HCT116 (cell line): ENCODE measurements at regions not wholly inside any gene's neighbourhood (a gene's known extent, or its start where the extent isn't known, plus 50 kb on each side); places are given as distances from the start of the nearest gene placed in this dataset.

ENCODE experiments used
- ATAC-seq: fragments of 200-7000 bp; cut with Tn5 transposase; 2 replicates; pipeline ENCODE4 v1.9.1; 2020; ENCODE audit warnings: mild to moderate bottlenecking, moderate library complexity
- BruUV-seq: library from RNA; stranded (reverse); fragments of 400-500 nt; replicated peaks from 2 replicates; lab custom pipeline; 2021; lab: Mats Ljungman, UMichigan
- CTCF ChIA-PET: fragments of 300-600 bp; sonication (Branson Sonifier 250); formaldehyde crosslinking; loops from one replicate; lab custom pipeline; 2021; ENCODE audit warnings: antibody characterized with exemption; lab: Charles Lee
- POLR2A ChIA-PET: fragments of 300-600, 350-600 bp; sonication (Branson Sonifier 250); formaldehyde crosslinking; loops from one replicate; lab custom pipeline; 2021; ENCODE audit warnings: antibody characterized with exemption; lab: Charles Lee
- RAD21 ChIA-PET, 2 experiments: fragments of 300-600 bp; sonication (Branson Sonifier 250); formaldehyde crosslinking; loops; one replicate each; lab custom pipeline; 2023; ENCODE audit warnings: low total read pairs in 2 of 2; ENCODE audit not compliant: uncharacterized antibody in 2 of 2, unreplicated experiment in 2 of 2, low non-redundant PET in 1 of 2; lab: Charles Lee
- DNase-seq: peaks from one replicate; pipeline ENCODE4 v3.0.0-alpha.2; 2010; ENCODE audit warnings: low read depth, low spot score
- H2AFZ ChIP-seq: fragments of 200-600 bp; shearing (Covaris generic), sonication (generic); 2 replicates; pipeline ENCODE4 v1.6.1; 2017; ENCODE audit warnings: low read depth, mixed run types, mixed read lengths, antibody characterized with exemption, low read length; ENCODE audit not compliant: poor library complexity, severe bottlenecking
- H3K27ac ChIP-seq: 2 replicates; pipeline ENCODE4 v1.5.1; 2012; ENCODE audit warnings: low read depth, low read length
- H3K27me3 ChIP-seq: fragments of 200-600 bp; sonication (generic); 2 replicates; pipeline ENCODE4 v1.6.1; 2016; ENCODE audit warnings: mixed run types, low read length, mixed read lengths; ENCODE audit not compliant: insufficient read depth
- H3K36me3 ChIP-seq, 2 experiments: fragments of 200-500 bp in 1 of 2; fragments of 200-600 bp in 1 of 2; sonication (Bioruptor generic) in 1 of 2; sonication (generic) in 1 of 2; 2 replicates each; pipeline versions ENCODE4 v1.5.1 to v1.6.1; 2014 to 2016; ENCODE audit warnings: low read length in 2 of 2, inconsistent platforms in 1 of 2, mixed read lengths in 1 of 2, mixed run types in 1 of 2; ENCODE audit not compliant: insufficient read depth in 2 of 2, control insufficient read depth in 1 of 2
- H3K4me1 ChIP-seq, 2 experiments: fragments of 200-600 bp in 1 of 2; sonication (generic) in 1 of 2; 2 replicates each; pipeline versions ENCODE4 v1.5.1 to v1.6.1; 2012 to 2017; ENCODE audit warnings: low read length in 2 of 2, inconsistent platforms in 1 of 2, mild to moderate bottlenecking in 1 of 2, mixed read lengths in 1 of 2, mixed run types in 1 of 2, moderate library complexity in 1 of 2; ENCODE audit not compliant: insufficient read depth in 2 of 2, control insufficient read depth in 1 of 2
- H3K4me2 ChIP-seq: fragments of 200-600 bp; sonication (generic); 2 replicates; pipeline ENCODE4 v1.6.1; 2017; ENCODE audit warnings: mixed run types, low read length, mixed read lengths
- H3K4me3 ChIP-seq, 2 experiments: fragments of 200-600 bp in 1 of 2; sonication (generic) in 1 of 2; replicated peaks in 1 of 2; 2 replicates each; pipeline ENCODE4 v1.5.1; 2011 to 2016; ENCODE audit warnings: low read length in 2 of 2, control low read depth in 1 of 2, low read depth in 1 of 2, mild to moderate bottlenecking in 1 of 2, mixed read lengths in 1 of 2, mixed run types in 1 of 2
- H3K79me2 ChIP-seq: fragments of 200-600 bp; sonication (generic); 2 replicates; pipeline ENCODE4 v1.6.1; 2017; ENCODE audit warnings: mild to moderate bottlenecking, mixed run types, low read length, moderate library complexity, mixed read lengths; ENCODE audit not compliant: insufficient read depth
- H3K9ac ChIP-seq: fragments of 200-600 bp; sonication (generic); 2 replicates; pipeline ENCODE4 v1.6.1; 2016; ENCODE audit warnings: low read length, mixed read lengths
- H3K9me2 ChIP-seq: fragments of 200-600 bp; sonication (generic), shearing (Covaris generic); 2 replicates; pipeline ENCODE4 v1.6.1; 2017; ENCODE audit warnings: mixed run types, mild to moderate bottlenecking, moderate library complexity; ENCODE audit not compliant: insufficient read depth
- H3K9me3 ChIP-seq, 2 experiments: fragments of 200-500 bp in 1 of 2; fragments of 200-600 bp in 1 of 2; sonication (Bioruptor generic) in 1 of 2; sonication (generic) in 1 of 2; 2 replicates each; pipeline ENCODE4 v1.6.1; 2014 to 2017; ENCODE audit warnings: low read length in 2 of 2, mixed read lengths in 2 of 2, inconsistent platforms in 1 of 2, low read depth in 1 of 2, mild to moderate bottlenecking in 1 of 2, mixed run types in 1 of 2, moderate library complexity in 1 of 2; ENCODE audit not compliant: control insufficient read depth in 1 of 2, insufficient read depth in 1 of 2
- H4K20me1 ChIP-seq: fragments of 200-600 bp; sonication (generic), shearing (Covaris generic); 2 replicates; pipeline ENCODE4 v1.6.1; 2017; ENCODE audit warnings: mixed run types, mild to moderate bottlenecking, moderate library complexity; ENCODE audit not compliant: insufficient read depth
- CBX3 ChIP-seq: IDR thresholded peaks from 2 replicates; pipeline ENCODE4 v1.6.1; 2012; ENCODE audit warnings: low read depth
- CEBPB ChIP-seq: IDR thresholded peaks from 2 replicates; pipeline ENCODE4 v1.6.1; 2012; ENCODE audit warnings: low read depth
- EGR1 ChIP-seq: IDR thresholded peaks from 2 replicates; pipeline ENCODE4 v1.6.1; 2012; ENCODE audit warnings: low read depth
- ELF1 ChIP-seq: IDR thresholded peaks from 2 replicates; pipeline ENCODE4 v1.6.1; 2012; ENCODE audit warnings: low read depth, borderline replicate concordance
- EZH2 ChIP-seq: fragments of 200-600 bp; sonication (generic); IDR thresholded peaks from 2 replicates; pipeline ENCODE4 v1.6.1; 2017; ENCODE audit warnings: antibody characterized with exemption, mixed run types
- POLR2A ChIP-seq: IDR thresholded peaks from 2 replicates; pipeline ENCODE4 v1.7.0; 2011; ENCODE audit warnings: borderline replicate concordance; ENCODE audit not compliant: insufficient read depth, insufficient read length; ENCODE audit errors: extremely low read depth
- POLR2AphosphoS5 ChIP-seq: IDR thresholded peaks from 2 replicates; pipeline ENCODE4 v1.6.1; 2011; ENCODE audit warnings: mild to moderate bottlenecking, low read depth, low read length, moderate library complexity
- RAD21 ChIP-seq: IDR thresholded peaks from 2 replicates; pipeline ENCODE4 v1.6.1; 2012; ENCODE audit warnings: low read depth, mild to moderate bottlenecking
- SIN3A ChIP-seq: IDR thresholded peaks from 2 replicates; pipeline ENCODE4 v1.6.1; 2012; ENCODE audit warnings: low read depth
- SP1 ChIP-seq: IDR thresholded peaks from 2 replicates; pipeline ENCODE4 v1.6.1; 2012; ENCODE audit warnings: low read depth
- SRF ChIP-seq: IDR thresholded peaks from 2 replicates; pipeline ENCODE4 v1.6.1; 2012; ENCODE audit warnings: low read depth
- TCF7L2 ChIP-seq: IDR thresholded peaks from 2 replicates; pipeline ENCODE4 v1.7.0; 2011; ENCODE audit warnings: borderline replicate concordance, inconsistent platforms; ENCODE audit not compliant: insufficient read depth, insufficient read length; ENCODE audit errors: extremely low read depth
- YY1 ChIP-seq: IDR thresholded peaks from 2 replicates; pipeline ENCODE4 v1.6.1; 2011; ENCODE audit warnings: low read length, low read depth, moderate library complexity, mild to moderate bottlenecking; ENCODE audit not compliant: insufficient replicate concordance; ENCODE audit errors: extremely low read depth
- ZFX ChIP-seq: fragments of 450-650 bp; IDR thresholded peaks from 2 replicates; pipeline ENCODE4 v1.6.1; 2017
- ZNF274 ChIP-seq: fragments of 200-500 bp; sonication (Bioruptor generic); IDR thresholded peaks from 2 replicates; pipeline ENCODE4 v1.6.1; 2014; ENCODE audit warnings: mild to moderate bottlenecking, low read depth, low read length, inconsistent platforms
- intact Hi-C: fragments of 100-400 bp; cut with micrococcal nuclease; formaldehyde crosslinking; loops from 2 replicates; pipeline ENCODE4 v1.10.0; 2022
- TF ChIP-seq, protein P1 (sequence below): IDR thresholded peaks from 2 replicates; pipeline ENCODE4 v1.6.1; 2011; ENCODE audit warnings: mild to moderate bottlenecking, low read length, moderate library complexity; ENCODE audit not compliant: insufficient replicate concordance; ENCODE audit errors: extremely low read depth
- TF ChIP-seq, protein P2 (sequence below): IDR thresholded peaks from 2 replicates; pipeline ENCODE4 v1.6.1; 2012
- TF ChIP-seq, protein P3 (sequence below): IDR thresholded peaks from 2 replicates; pipeline ENCODE4 v1.6.1; 2012; ENCODE audit warnings: low read depth

DNA sequence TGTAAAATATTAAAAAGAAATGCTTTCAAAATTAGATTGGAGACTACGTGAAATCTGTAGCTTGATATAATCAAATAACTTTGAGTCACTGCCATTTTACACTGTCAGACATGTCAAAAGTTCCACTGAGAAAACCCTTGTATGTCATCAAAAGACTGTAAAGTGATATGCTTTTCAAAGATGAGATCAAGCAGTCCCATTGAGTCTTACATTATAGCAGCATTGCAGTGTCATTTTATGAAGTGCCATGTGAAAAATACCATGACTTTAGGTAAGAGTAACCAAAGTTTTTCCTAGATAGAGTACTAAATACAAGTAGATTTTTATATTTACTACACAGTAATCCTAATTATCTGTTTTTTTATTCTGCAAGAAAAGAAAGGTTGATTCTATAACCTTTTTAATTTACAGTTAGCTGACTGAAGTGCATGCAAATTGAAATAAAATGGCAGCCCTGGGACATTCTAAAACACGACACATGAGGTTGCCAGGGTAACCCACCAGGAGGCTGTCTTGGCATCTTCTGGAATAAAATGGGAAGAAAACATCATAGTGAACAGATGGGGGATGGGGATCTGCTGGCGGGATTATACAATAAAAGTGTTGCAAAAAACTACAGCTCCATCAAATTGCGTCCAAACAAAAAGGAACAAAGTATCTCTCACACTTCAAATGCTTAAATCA, 91.3 kb upstream of the TMEM106B start:
- no peak for TF ChIP-seq RAD21
- TF ChIP-seq, protein P1, sequence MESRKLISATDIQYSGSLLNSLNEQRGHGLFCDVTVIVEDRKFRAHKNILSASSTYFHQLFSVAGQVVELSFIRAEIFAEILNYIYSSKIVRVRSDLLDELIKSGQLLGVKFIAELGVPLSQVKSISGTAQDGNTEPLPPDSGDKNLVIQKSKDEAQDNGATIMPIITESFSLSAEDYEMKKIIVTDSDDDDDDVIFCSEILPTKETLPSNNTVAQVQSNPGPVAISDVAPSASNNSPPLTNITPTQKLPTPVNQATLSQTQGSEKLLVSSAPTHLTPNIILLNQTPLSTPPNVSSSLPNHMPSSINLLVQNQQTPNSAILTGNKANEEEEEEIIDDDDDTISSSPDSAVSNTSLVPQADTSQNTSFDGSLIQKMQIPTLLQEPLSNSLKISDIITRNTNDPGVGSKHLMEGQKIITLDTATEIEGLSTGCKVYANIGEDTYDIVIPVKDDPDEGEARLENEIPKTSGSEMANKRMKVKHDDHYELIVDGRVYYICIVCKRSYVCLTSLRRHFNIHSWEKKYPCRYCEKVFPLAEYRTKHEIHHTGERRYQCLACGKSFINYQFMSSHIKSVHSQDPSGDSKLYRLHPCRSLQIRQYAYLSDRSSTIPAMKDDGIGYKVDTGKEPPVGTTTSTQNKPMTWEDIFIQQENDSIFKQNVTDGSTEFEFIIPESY: no peak
- no peak for TF ChIP-seq YY1
- no peak for TF ChIP-seq EGR1
- no peak for TF ChIP-seq SIN3A
- TF ChIP-seq EZH2: no peak
- no peak for TF ChIP-seq ZFX
- no peak for TF ChIP-seq SP1
- TF ChIP-seq POLR2AphosphoS5: no peak
- TF ChIP-seq SRF: no peak
- TF ChIP-seq, protein P2, sequence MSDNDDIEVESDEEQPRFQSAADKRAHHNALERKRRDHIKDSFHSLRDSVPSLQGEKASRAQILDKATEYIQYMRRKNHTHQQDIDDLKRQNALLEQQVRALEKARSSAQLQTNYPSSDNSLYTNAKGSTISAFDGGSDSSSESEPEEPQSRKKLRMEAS: no peak
- TF ChIP-seq ZNF274: no peak
- TF ChIP-seq POLR2A: no peak
- no peak for TF ChIP-seq TCF7L2
- no peak for TF ChIP-seq CBX3
- no peak for TF ChIP-seq ELF1
- TF ChIP-seq CEBPB: no peak
- TF ChIP-seq, protein P3, sequence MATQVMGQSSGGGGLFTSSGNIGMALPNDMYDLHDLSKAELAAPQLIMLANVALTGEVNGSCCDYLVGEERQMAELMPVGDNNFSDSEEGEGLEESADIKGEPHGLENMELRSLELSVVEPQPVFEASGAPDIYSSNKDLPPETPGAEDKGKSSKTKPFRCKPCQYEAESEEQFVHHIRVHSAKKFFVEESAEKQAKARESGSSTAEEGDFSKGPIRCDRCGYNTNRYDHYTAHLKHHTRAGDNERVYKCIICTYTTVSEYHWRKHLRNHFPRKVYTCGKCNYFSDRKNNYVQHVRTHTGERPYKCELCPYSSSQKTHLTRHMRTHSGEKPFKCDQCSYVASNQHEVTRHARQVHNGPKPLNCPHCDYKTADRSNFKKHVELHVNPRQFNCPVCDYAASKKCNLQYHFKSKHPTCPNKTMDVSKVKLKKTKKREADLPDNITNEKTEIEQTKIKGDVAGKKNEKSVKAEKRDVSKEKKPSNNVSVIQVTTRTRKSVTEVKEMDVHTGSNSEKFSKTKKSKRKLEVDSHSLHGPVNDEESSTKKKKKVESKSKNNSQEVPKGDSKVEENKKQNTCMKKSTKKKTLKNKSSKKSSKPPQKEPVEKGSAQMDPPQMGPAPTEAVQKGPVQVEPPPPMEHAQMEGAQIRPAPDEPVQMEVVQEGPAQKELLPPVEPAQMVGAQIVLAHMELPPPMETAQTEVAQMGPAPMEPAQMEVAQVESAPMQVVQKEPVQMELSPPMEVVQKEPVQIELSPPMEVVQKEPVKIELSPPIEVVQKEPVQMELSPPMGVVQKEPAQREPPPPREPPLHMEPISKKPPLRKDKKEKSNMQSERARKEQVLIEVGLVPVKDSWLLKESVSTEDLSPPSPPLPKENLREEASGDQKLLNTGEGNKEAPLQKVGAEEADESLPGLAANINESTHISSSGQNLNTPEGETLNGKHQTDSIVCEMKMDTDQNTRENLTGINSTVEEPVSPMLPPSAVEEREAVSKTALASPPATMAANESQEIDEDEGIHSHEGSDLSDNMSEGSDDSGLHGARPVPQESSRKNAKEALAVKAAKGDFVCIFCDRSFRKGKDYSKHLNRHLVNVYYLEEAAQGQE: no peak
- intact Hi-C loops: no loop called here
- Histone ChIP-seq H3K36me3 (no peaks in the 10 kb centered on the region), H3K9ac (no peak overlapping the region), H3K9me2 (no peaks in the 10 kb centered on the region), H3K4me3 (no peak overlapping the region), H3K27me3 (no peaks in the 10 kb centered on the region), H3K4me1 (0 out of 4 replicates have a peak, but pooled peaks cover 0 to 3% of the 10 kb centered on the region in 2 experiments), H4K20me1 (no peaks in the 10 kb centered on the region), H3K79me2 (no peaks in the 10 kb centered on the region), H3K9me3 (no peaks in the 10 kb centered on the region), H3K27ac (no peak overlapping the region), H3K4me2 (no peak overlapping the region), H2AFZ (peak overlapping the region; percentile 32)
- ATAC-seq: no peak
- POLR2A ChIA-PET: no interaction called here
- no peak for DNase-seq
- no TSS peak for BruUV-seq
- CTCF ChIA-PET: no interaction called here
- RAD21 ChIA-PET: no interaction called here
